ENCODE measurements at regions not wholly inside any gene's neighbourhood (a gene's known extent, or its start where the extent isn't known, plus 50 kb on each side); places are given as distances from the start of the nearest gene placed in this dataset.

GRCh38 chr2:53448086-53448485 is 319.5 kb upstream of the CHAC2 start:
- no peak for DNase-seq (ENCODE audit: low spot score)

GRCh38 chr2:53445383-53446070 is 322.1 kb upstream of the CHAC2 start:
- DNase-seq (ENCODE audit: low spot score): no peak

GRCh38 chr2:53442783-53443182 is 324.8 kb upstream of the CHAC2 start:
- DNase-seq (ENCODE audit: low spot score): no peak

GRCh38 chr2:53442093-53442492 is 325.5 kb upstream of the CHAC2 start:
- DNase-seq (ENCODE audit: low spot score): no peak

GRCh38 chr2:53438692-53439091 is 328.9 kb upstream of the CHAC2 start:
- DNase-seq (ENCODE audit: low spot score): no peak

- DNase-seq (ENCODE audit: low spot score): no peak
Observed at GRCh38 chr2:53438100-53438499, 329.5 kb upstream of the CHAC2 start.

- no peak for DNase-seq (ENCODE audit: low spot score)
Observed at GRCh38 chr2:53437371-53437770, 330.2 kb upstream of the CHAC2 start.

- no peak for DNase-seq (ENCODE audit: low spot score)
Observed at GRCh38 chr2:53436882-53437281, 330.7 kb upstream of the CHAC2 start.

GRCh38 chr2:53435610-53436009 is 332.0 kb upstream of the CHAC2 start:
- DNase-seq (ENCODE audit: low spot score): no peak

- DNase-seq (ENCODE audit: low spot score): no peak
Observed at GRCh38 chr2:53434466-53434865, 333.1 kb upstream of the CHAC2 start.

- no peak for DNase-seq (ENCODE audit: low spot score)
Observed at GRCh38 chr2:53432936-53433335, 334.7 kb upstream of the CHAC2 start.

GRCh38 chr2:53429901-53430300 is 337.7 kb upstream of the CHAC2 start:
- DNase-seq (ENCODE audit: low spot score): no peak

- DNase-seq (ENCODE audit: low spot score): no peak
Observed at GRCh38 chr2:53424902-53425301, 342.7 kb upstream of the CHAC2 start.

GRCh38 chr2:53423465-53423864 is 344.1 kb upstream of the CHAC2 start:
- DNase-seq (ENCODE audit: low spot score): no peak

GRCh38 chr2:53422979-53423378 is 344.6 kb upstream of the CHAC2 start:
- DNase-seq (ENCODE audit: low spot score): peak; percentile 36

GRCh38 chr2:53417385-53417784 is 350.2 kb upstream of the CHAC2 start:
- DNase-seq (ENCODE audit: low spot score): no peak

GRCh38 chr2:53407363-53408080 is 360.1 kb upstream of the CHAC2 start:
- DNase-seq (ENCODE audit: low spot score): no peak

- no peak for DNase-seq (ENCODE audit: low spot score)
Observed at GRCh38 chr2:53403792-53404413, 363.7 kb upstream of the CHAC2 start.

GRCh38 chr2:53397085-53397484 is 370.5 kb upstream of the CHAC2 start:
- no peak for DNase-seq (ENCODE audit: low spot score)

GRCh38 chr2:53381271-53381670 is 386.3 kb upstream of the CHAC2 start:
- no peak for DNase-seq (ENCODE audit: low spot score)

GRCh38 chr2:53379547-53379946 is 388.1 kb upstream of the CHAC2 start:
- DNase-seq (ENCODE audit: low spot score): no peak

GRCh38 chr2:53378791-53379190 is 388.8 kb upstream of the CHAC2 start:
- DNase-seq (ENCODE audit: low spot score): no peak

GRCh38 chr2:53373126-53373525 is 394.5 kb upstream of the CHAC2 start:
- DNase-seq (ENCODE audit: low spot score): no peak
